H9 (cell line): ENCODE measurements at regions not wholly inside any gene's neighbourhood (a gene's known extent, or its start where the extent isn't known, plus 50 kb on each side); places are given as distances from the start of the nearest gene placed in this dataset.

ENCODE experiments used
- DNase-seq: peaks from one replicate; pipeline ENCODE4 v3.0.0-alpha.2; 2017
- H2AFZ ChIP-seq: one replicate; pipeline ENCODE4 v1.6.1; 2013; ENCODE audit warnings: mild to moderate bottlenecking, low read length, control low read depth, moderate library complexity
- H2AK5ac ChIP-seq: 2 replicates; pipeline ENCODE4 v1.6.1; 2013; ENCODE audit warnings: low read length, control low read depth, mixed read lengths; ENCODE audit not compliant: insufficient read length
- H2BK120ac ChIP-seq: one replicate; pipeline ENCODE4 v1.6.1; 2013; ENCODE audit warnings: low read depth, mild to moderate bottlenecking, low read length, control low read depth, inconsistent platforms; ENCODE audit not compliant: poor library complexity, severe bottlenecking
- H2BK12ac ChIP-seq: 2 replicates; pipeline ENCODE4 v1.6.1; 2013; ENCODE audit warnings: low read length, control low read depth, mixed read lengths, low read depth; ENCODE audit not compliant: insufficient read length
- H2BK15ac ChIP-seq: 2 replicates; pipeline ENCODE4 v1.6.1; 2013; ENCODE audit warnings: low read depth, low read length, control low read depth
- H2BK20ac ChIP-seq: one replicate; pipeline ENCODE4 v1.6.1; 2013; ENCODE audit warnings: low read depth, mild to moderate bottlenecking, low read length, control low read depth, inconsistent platforms; ENCODE audit not compliant: poor library complexity, severe bottlenecking
- H2BK5ac ChIP-seq: 2 replicates; pipeline ENCODE4 v1.6.1; 2013; ENCODE audit warnings: low read length, control low read depth, mixed read lengths; ENCODE audit not compliant: insufficient read length
- H3K14ac ChIP-seq: 2 replicates; pipeline ENCODE4 v1.6.1; 2013; ENCODE audit warnings: low read length, control low read depth; ENCODE audit not compliant: insufficient read depth
- H3K18ac ChIP-seq: 2 replicates; pipeline ENCODE4 v1.6.1; 2013; ENCODE audit warnings: low read depth, mild to moderate bottlenecking, mixed read lengths, low read length, control low read depth; ENCODE audit not compliant: insufficient read length
- H3K23ac ChIP-seq: 2 replicates; pipeline ENCODE4 v1.6.1; 2013; ENCODE audit warnings: low read length, control low read depth, mixed read lengths, low read depth; ENCODE audit not compliant: insufficient read length
- H3K23me2 ChIP-seq: 2 replicates; pipeline ENCODE4 v1.6.1; 2013; ENCODE audit warnings: low read depth, mild to moderate bottlenecking, mixed read lengths, low read length, control low read depth; ENCODE audit not compliant: insufficient read length, poor library complexity, severe bottlenecking
- H3K27ac ChIP-seq: 2 replicates; pipeline ENCODE4 v1.5.1; 2013; ENCODE audit warnings: low read length, control low read depth, mixed read lengths, low read depth; ENCODE audit not compliant: insufficient read length
- H3K27me3 ChIP-seq: 2 replicates; pipeline ENCODE4 v1.6.1; 2013; ENCODE audit warnings: low read length, control low read depth, inconsistent platforms; ENCODE audit not compliant: insufficient read depth
- H3K4ac ChIP-seq: 2 replicates; pipeline ENCODE4 v1.6.1; 2013; ENCODE audit warnings: low read depth, mild to moderate bottlenecking, control low read depth, inconsistent platforms, low read length, moderate library complexity
- H3K4me1 ChIP-seq: 2 replicates; pipeline ENCODE4 v1.6.1; 2013; ENCODE audit warnings: low read length, control low read depth, inconsistent platforms; ENCODE audit not compliant: insufficient read depth
- H3K4me2 ChIP-seq: 2 replicates; pipeline ENCODE4 v1.6.1; 2013; ENCODE audit warnings: low read length, control low read depth, mixed read lengths; ENCODE audit not compliant: insufficient read length, insufficient read depth
- H3K56ac ChIP-seq: 2 replicates; pipeline ENCODE4 v1.6.1; 2013; ENCODE audit warnings: low read depth, mild to moderate bottlenecking, mixed read lengths, low read length, control low read depth; ENCODE audit not compliant: insufficient read length
- H3K79me1 ChIP-seq: 2 replicates; pipeline ENCODE4 v1.6.1; 2013; ENCODE audit warnings: low read depth, mild to moderate bottlenecking, moderate library complexity, low read length, control low read depth, inconsistent platforms; ENCODE audit not compliant: insufficient read depth, poor library complexity, severe bottlenecking
- H3K79me2 ChIP-seq: 2 replicates; pipeline ENCODE4 v1.6.1; 2013; ENCODE audit warnings: low read length, control low read depth, inconsistent platforms; ENCODE audit not compliant: insufficient read depth
- H3K9ac ChIP-seq: 2 replicates; pipeline ENCODE4 v1.6.1; 2013; ENCODE audit warnings: low read length, control low read depth, mixed read lengths; ENCODE audit not compliant: insufficient read length; ENCODE audit errors: extremely low read depth
- H3K9me3 ChIP-seq: one replicate; pipeline ENCODE4 v1.6.1; 2013; ENCODE audit warnings: low read depth, low read length, inconsistent platforms; ENCODE audit not compliant: control insufficient read depth
- H3T11ph ChIP-seq: one replicate; pipeline ENCODE4 v1.6.1; 2013; ENCODE audit warnings: mild to moderate bottlenecking, low read length, control low read depth, inconsistent platforms
- H4K20me1 ChIP-seq: one replicate; pipeline ENCODE4 v1.6.1; 2013; ENCODE audit not compliant: control insufficient read depth, insufficient read length, insufficient read depth
- H4K5ac ChIP-seq: 2 replicates; pipeline ENCODE4 v1.6.1; 2013; ENCODE audit warnings: low read depth, mild to moderate bottlenecking, mixed read lengths, low read length, control low read depth; ENCODE audit not compliant: insufficient read length
- H4K8ac ChIP-seq: replicated peaks from 2 replicates; pipeline ENCODE4 v1.6.1; 2013; ENCODE audit warnings: low read length, control low read depth, mixed read lengths, low read depth; ENCODE audit not compliant: insufficient read length
- H4K91ac ChIP-seq: 2 replicates; pipeline ENCODE4 v1.6.1; 2013; ENCODE audit warnings: low read depth, mild to moderate bottlenecking, moderate library complexity, mixed read lengths, low read length, control low read depth; ENCODE audit not compliant: insufficient read length
- H3K27ac Mint-ChIP-seq, 3 experiments: 2 replicates in 2 of 3; 3 replicates in 1 of 3; pipeline ENCODE4 v1.8.0; 2020 to 2021; ENCODE audit warnings: mixed read lengths in 3 of 3, mild to moderate bottlenecking in 1 of 3, moderate library complexity in 1 of 3
- H3K27me3 Mint-ChIP-seq: 2 replicates; pipeline ENCODE4 v1.8.0; 2021; ENCODE audit warnings: low read depth, mild to moderate bottlenecking, moderate library complexity, mixed read lengths
- H3K36me3 Mint-ChIP-seq, 3 experiments: 2 replicates in 2 of 3; 3 replicates in 1 of 3; pipeline ENCODE4 v1.8.0; 2020 to 2021; ENCODE audit warnings: low read depth in 3 of 3, mixed read lengths in 3 of 3; ENCODE audit not compliant: insufficient read depth in 1 of 3
- H3K4me1 Mint-ChIP-seq, 2 experiments: 2 replicates each; pipeline ENCODE4 v1.8.0; 2020; ENCODE audit warnings: mixed read lengths in 2 of 2
- H3K4me3 Mint-ChIP-seq, 2 experiments: 2 replicates in 1 of 2; 3 replicates in 1 of 2; pipeline ENCODE4 v1.8.0; 2020 to 2021; ENCODE audit warnings: mild to moderate bottlenecking in 2 of 2, mixed read lengths in 2 of 2, moderate library complexity in 1 of 2
- H3K9me3 Mint-ChIP-seq, 2 experiments: 2 replicates in 1 of 2; 3 replicates in 1 of 2; pipeline ENCODE4 v1.8.0; 2020; ENCODE audit warnings: mild to moderate bottlenecking in 2 of 2, mixed read lengths in 2 of 2, moderate library complexity in 1 of 2
- CTCF ChIP-seq: fragments of 200-600 bp; sonication (generic); conservative IDR thresholded peaks from 3 replicates; pipeline ENCODE4 v1.8.0; 2021; ENCODE audit warnings: antibody characterized with exemption, mild to moderate bottlenecking
- WGBS: extraction: QIAGEN DNeasy Blood & Tissue Kit; methylation state at CpG from one replicate; pipeline ENCODE4 v1.1.7; 2013; ENCODE audit warnings: missing lambda C conversion rate, low lambda C conversion rate, mixed read lengths; ENCODE audit not compliant: insufficient read length; ENCODE audit errors: extremely low coverage; 5-methylcytosine and 5-hydroxymethylcytosine counted together

GRCh38 chr6:151702851-151703658, 104.4 kb upstream of the ESR1 start:
- no peak overlapping the region for H2BK20ac ChIP-seq
- H3K4ac ChIP-seq: no peak overlapping the region
- no peak overlapping the region for H4K8ac ChIP-seq
- no peak overlapping the region for H3T11ph ChIP-seq
- H4K5ac ChIP-seq: no peak overlapping the region
- no peak for DNase-seq
- H3K79me1 ChIP-seq: no peaks in the 10 kb centered on the region
- H3K9ac ChIP-seq: no peak overlapping the region
- Mint-ChIP-seq H3K9me3 (no peaks in the 10 kb centered on the region), H3K36me3 (no peaks in the 10 kb centered on the region), H3K27me3 (no peaks in the 10 kb centered on the region), H3K4me1 (peaks cover 4% of the 10 kb centered on the region in 2 experiments; a peak in 3 of 4 replicates), H3K4me3 (no peak overlapping the region), H3K27ac (no peak overlapping the region; a peak in 1 of 7 replicates)
- H3K14ac ChIP-seq: no peak overlapping the region
- H3K18ac ChIP-seq: no peak overlapping the region
- H3K4me1 ChIP-seq: no peaks in the 10 kb centered on the region
- no peak overlapping the region for H4K91ac ChIP-seq
- no peak overlapping the region for H2BK12ac ChIP-seq
- no peak overlapping the region for H2AFZ ChIP-seq
- H2AK5ac ChIP-seq: no peak overlapping the region
- H3K9me3 ChIP-seq: no peaks in the 10 kb centered on the region
- H3K27ac ChIP-seq: no peak overlapping the region
- no peak overlapping the region for H2BK120ac ChIP-seq
- H3K23me2 ChIP-seq: no peaks in the 10 kb centered on the region
- H2BK15ac ChIP-seq: no peak overlapping the region
- TF ChIP-seq CTCF: no peak
- no peaks in the 10 kb centered on the region for H4K20me1 ChIP-seq
- no CpG with 5 or more reads among the region's 5 CpGs for WGBS
- H3K27me3 ChIP-seq: no peaks in the 10 kb centered on the region
- H3K23ac ChIP-seq: no peak overlapping the region
- no peak overlapping the region for H2BK5ac ChIP-seq
- no peak overlapping the region for H3K4me2 ChIP-seq
- H3K79me2 ChIP-seq: no peaks in the 10 kb centered on the region
- no peak overlapping the region for H3K56ac ChIP-seq
